ENCODE measurements at regions not wholly inside any gene's neighbourhood (a gene's known extent, or its start where the extent isn't known, plus 50 kb on each side); places are given as distances from the start of the nearest gene placed in this dataset.

GRCh38 chr3:20935791-20936190 is 749.8 kb upstream of the SGO1 start:
- Histone ChIP-seq H3K23me2 (ENCODE audit: insufficient read length, low read depth, low read length, poor library complexity, severe bottlenecking) (no peaks in the 10 kb centered on the region), H2BK20ac (ENCODE audit: low read depth, low read length, poor library complexity, severe bottlenecking) (no peak overlapping the region), H3K27ac (ENCODE audit: insufficient read length, low read depth, low read length) (no peak overlapping the region), H3K18ac (ENCODE audit: insufficient read length, low read depth, low read length) (no peak overlapping the region), H3K79me2 (ENCODE audit: insufficient read depth, low read length) (no peaks in the 10 kb centered on the region), H3K27me3 (ENCODE audit: insufficient read depth, low read length) (no peaks in the 10 kb centered on the region), H2AFZ (ENCODE audit: low read length) (peak overlapping the region; percentile 14), H2BK15ac (ENCODE audit: low read depth, low read length) (no peak overlapping the region), H3K4ac (ENCODE audit: low read depth, low read length) (no peak overlapping the region), H3T11ph (ENCODE audit: low read length) (no peak overlapping the region), H4K20me1 (ENCODE audit: control insufficient read depth, insufficient read depth, insufficient read length) (no peaks in the 10 kb centered on the region), H3K23ac (ENCODE audit: insufficient read length, low read depth, low read length) (no peak overlapping the region), H3K56ac (ENCODE audit: insufficient read length, low read depth, low read length) (no peak overlapping the region), H3K14ac (ENCODE audit: insufficient read depth, low read length) (no peak overlapping the region), H2BK120ac (ENCODE audit: low read depth, low read length, poor library complexity, severe bottlenecking) (no peak overlapping the region), H3K9ac (ENCODE audit: extremely low read depth, insufficient read length, low read length) (no peak overlapping the region), H4K5ac (ENCODE audit: insufficient read length, low read depth, low read length) (no peak overlapping the region), H2BK5ac (ENCODE audit: insufficient read length, low read length) (no peak overlapping the region), H2AK5ac (ENCODE audit: insufficient read length, low read length) (no peak overlapping the region), H4K8ac (replicated peaks; ENCODE audit: insufficient read length, low read depth, low read length) (no peak overlapping the region), H4K91ac (ENCODE audit: insufficient read length, low read depth, low read length) (no peak overlapping the region), H2BK12ac (ENCODE audit: insufficient read length, low read depth, low read length) (no peak overlapping the region), H3K4me2 (ENCODE audit: insufficient read depth, insufficient read length, low read length) (no peak overlapping the region), H3K9me3 (ENCODE audit: control insufficient read depth, low read depth, low read length) (no peaks in the 10 kb centered on the region), H3K79me1 (ENCODE audit: insufficient read depth, low read depth, low read length, poor library complexity, severe bottlenecking) (no peaks in the 10 kb centered on the region), H3K4me1 (ENCODE audit: insufficient read depth, low read length) (no peaks in the 10 kb centered on the region)
- Mint-ChIP-seq H3K27ac (no peak overlapping the region), H3K4me1 (no peaks in the 10 kb centered on the region), H3K4me3 (no peak overlapping the region), H3K36me3 (ENCODE audit: insufficient read depth in 1 of 3, low read depth in 3 of 3) (no peaks in the 10 kb centered on the region), H3K9me3 (no peaks in the 10 kb centered on the region), H3K27me3 (ENCODE audit: low read depth) (no peaks in the 10 kb centered on the region)
- TF ChIP-seq CTCF (conservative IDR thresholded peaks at IDR 0.05): no peak
- no peak for DNase-seq
- WGBS (ENCODE audit: extremely low coverage, insufficient read length, low lambda C conversion rate): no CpG with 5 or more reads among the region's 2 CpGs

All from H9 (cell line).